Karpas-422 (cell line): ENCODE measurements at regions not wholly inside any gene's neighbourhood (a gene's known extent, or its start where the extent isn't known, plus 50 kb on each side); places are given as distances from the start of the nearest gene placed in this dataset.

ENCODE experiments used
- DNase-seq: peaks from one replicate; pipeline ENCODE4 v3.0.0-alpha.2; 2015
- H2AFZ ChIP-seq: fragments of 200-600 bp; sonication (generic); 2 replicates; pipeline ENCODE4 v1.6.1; 2014; ENCODE audit warnings: antibody characterized with exemption, low read length, mixed read lengths
- H3K27ac ChIP-seq: fragments of 200-600 bp; sonication (generic); 2 replicates; pipeline ENCODE4 v1.5.1; 2014; ENCODE audit warnings: mild to moderate bottlenecking, low read length, moderate library complexity
- H3K27me3 ChIP-seq: fragments of 200-600 bp; sonication (generic); 2 replicates; pipeline ENCODE4 v1.6.1; 2014; ENCODE audit warnings: low read length, mixed read lengths
- H3K36me3 ChIP-seq: fragments of 200-600 bp; sonication (generic); 2 replicates; pipeline ENCODE4 v1.6.1; 2014; ENCODE audit warnings: low read length, mixed read lengths; ENCODE audit not compliant: insufficient read depth
- H3K4me1 ChIP-seq: fragments of 200-600 bp; sonication (generic); 2 replicates; pipeline ENCODE4 v1.6.1; 2014; ENCODE audit warnings: mild to moderate bottlenecking, low read length, mixed read lengths
- H3K4me2 ChIP-seq: fragments of 200-600 bp; sonication (generic); 2 replicates; pipeline ENCODE4 v1.6.1; 2014; ENCODE audit warnings: low read length, low read depth, mild to moderate bottlenecking; ENCODE audit not compliant: poor library complexity, severe bottlenecking
- H3K4me3 ChIP-seq: fragments of 200-600 bp; sonication (generic); 2 replicates; pipeline ENCODE4 v1.5.1; 2014; ENCODE audit warnings: mild to moderate bottlenecking, antibody characterized with exemption, low read length, mixed read lengths
- H3K79me2 ChIP-seq: fragments of 200-600 bp; sonication (generic); 2 replicates; pipeline ENCODE4 v1.6.1; 2014; ENCODE audit warnings: mild to moderate bottlenecking, low read length, mixed read lengths
- H3K9ac ChIP-seq: fragments of 200-600 bp; sonication (generic); 2 replicates; pipeline ENCODE4 v1.6.0; 2014; ENCODE audit warnings: low read length
- H3K9me2 ChIP-seq: fragments of 200-600 bp; sonication (generic), shearing (Covaris generic); replicated peaks from 2 replicates; pipeline ENCODE4 v1.6.0; 2014; ENCODE audit warnings: mild to moderate bottlenecking, low read length, moderate library complexity; ENCODE audit not compliant: insufficient read depth
- H3K9me3 ChIP-seq: fragments of 300-700, 200-600 bp; sonication (generic); 2 replicates; pipeline ENCODE4 v1.6.1; 2014; ENCODE audit warnings: low read length, mixed read lengths
- H4K20me1 ChIP-seq: fragments of 200-600 bp; sonication (generic); 2 replicates; pipeline ENCODE4 v1.6.1; 2014; ENCODE audit warnings: mild to moderate bottlenecking, antibody characterized with exemption, low read length, low read depth; ENCODE audit not compliant: insufficient read depth

DNA sequence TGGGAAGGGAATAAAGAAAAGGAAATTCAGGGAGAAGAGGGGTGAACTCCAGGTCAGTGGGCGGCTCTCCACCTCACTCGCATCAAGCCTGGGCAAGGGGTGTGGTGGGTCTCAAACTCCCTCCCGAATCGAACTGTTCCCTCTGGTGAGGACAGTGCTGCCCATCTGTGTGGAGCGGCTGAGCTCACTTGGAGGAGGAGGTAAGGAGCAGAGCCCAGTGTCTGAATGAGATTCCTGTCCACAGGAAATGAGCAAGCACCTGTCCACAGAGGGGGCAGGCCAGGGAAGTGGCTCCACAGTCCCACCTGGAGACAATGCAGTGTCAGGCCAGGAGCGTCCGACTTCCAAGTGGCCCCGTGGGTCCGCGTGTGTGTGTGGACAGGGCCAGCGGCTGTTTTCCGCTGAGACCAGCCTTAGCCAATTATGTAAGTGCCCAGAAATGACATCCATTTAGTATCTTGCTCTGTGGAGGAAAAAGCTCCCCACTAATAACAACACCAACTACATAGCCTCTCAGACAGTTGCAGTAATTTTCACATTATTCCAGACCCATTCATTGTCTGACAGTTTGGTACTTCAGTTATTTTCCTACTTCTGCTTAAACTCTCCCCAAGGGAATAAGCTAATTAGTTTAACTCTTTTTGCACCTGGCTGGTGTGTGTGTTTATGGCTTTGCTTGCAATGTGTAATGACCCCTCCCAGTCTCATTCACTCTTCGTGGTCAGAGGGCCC is 114.6 kb downstream of the SOX1 start:
- no peaks in the 10 kb centered on the region for H3K79me2 ChIP-seq
- H3K9me3 ChIP-seq = no peaks in the 10 kb centered on the region
- no peak overlapping the region for H3K4me2 ChIP-seq
- H3K36me3 ChIP-seq = no peaks in the 10 kb centered on the region
- H3K27me3 ChIP-seq = no peaks in the 10 kb centered on the region
- no peaks in the 10 kb centered on the region for H4K20me1 ChIP-seq
- DNase-seq = no peak
- no peak overlapping the region for H2AFZ ChIP-seq
- H3K9ac ChIP-seq = no peak overlapping the region
- H3K27ac ChIP-seq = no peak overlapping the region
- H3K9me2 ChIP-seq = no peaks in the 10 kb centered on the region
- H3K4me1 ChIP-seq = no peaks in the 10 kb centered on the region
- H3K4me3 ChIP-seq = no peak overlapping the region

DNA sequence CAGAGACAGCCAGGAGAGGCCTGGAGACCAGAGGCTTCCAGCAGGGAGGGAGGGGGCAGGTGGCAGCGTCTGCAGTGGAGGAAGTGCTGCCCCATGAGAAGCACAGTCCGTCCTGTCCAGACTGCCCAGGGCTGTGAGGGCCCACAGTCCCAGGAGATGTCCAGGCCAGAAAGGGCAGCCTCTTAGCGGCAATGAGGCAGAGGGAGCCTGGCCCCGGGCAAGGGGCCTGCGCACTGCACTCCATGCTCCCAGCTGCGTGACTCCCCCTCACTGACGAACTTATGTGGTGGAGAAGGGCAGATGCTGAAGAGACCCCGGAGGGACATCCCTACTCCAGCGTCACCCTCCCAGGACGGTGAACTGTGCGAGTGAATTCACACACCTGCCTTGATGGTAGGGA is 115.3 kb downstream of the SOX1 start:
- no peaks in the 10 kb centered on the region for H3K36me3 ChIP-seq
- H3K9ac ChIP-seq = no peak overlapping the region
- no peak overlapping the region for H3K4me3 ChIP-seq
- no peak overlapping the region for H3K4me2 ChIP-seq
- no peak overlapping the region for H2AFZ ChIP-seq
- H3K79me2 ChIP-seq = no peaks in the 10 kb centered on the region
- no peaks in the 10 kb centered on the region for H4K20me1 ChIP-seq
- H3K4me1 ChIP-seq = no peaks in the 10 kb centered on the region
- no peak for DNase-seq
- no peak overlapping the region for H3K27ac ChIP-seq
- no peaks in the 10 kb centered on the region for H3K9me3 ChIP-seq
- H3K9me2 ChIP-seq = no peaks in the 10 kb centered on the region
- H3K27me3 ChIP-seq = no peaks in the 10 kb centered on the region

DNA sequence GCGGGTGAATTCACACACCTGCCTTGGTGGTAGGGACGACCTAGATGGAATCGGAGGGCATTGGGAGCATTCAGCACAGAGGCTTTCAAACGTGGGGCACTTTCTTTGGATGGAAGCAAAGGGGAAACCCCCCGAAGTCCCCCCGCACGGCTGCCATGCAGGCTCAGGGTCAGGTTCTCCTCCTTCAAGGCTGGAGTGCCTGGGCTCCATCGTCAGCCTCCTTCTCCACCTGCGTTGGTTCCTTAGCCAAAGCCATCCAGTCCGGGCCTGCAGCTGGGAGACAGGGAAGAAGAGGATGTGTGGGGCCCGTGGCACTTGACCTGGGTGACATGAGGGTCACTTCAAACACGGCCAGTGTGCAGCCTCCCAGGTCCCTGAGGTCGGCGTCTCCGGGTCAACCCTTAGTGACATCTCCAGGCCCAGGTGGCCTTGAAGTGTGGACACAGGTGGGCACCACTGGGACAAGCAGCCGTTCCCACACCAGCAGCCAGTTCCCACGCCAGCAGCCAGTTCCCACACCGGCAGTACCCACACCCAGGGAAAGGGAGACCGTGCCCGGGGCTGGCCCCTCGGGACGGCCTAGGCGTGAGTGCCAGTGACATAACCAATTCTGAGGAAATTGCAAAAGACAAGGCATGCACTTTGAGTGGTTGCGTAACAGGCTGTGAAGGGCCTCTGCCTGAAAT is 116.0 kb downstream of the SOX1 start:
- no peaks in the 10 kb centered on the region for H3K4me1 ChIP-seq
- H3K36me3 ChIP-seq = no peaks in the 10 kb centered on the region
- H3K79me2 ChIP-seq = no peaks in the 10 kb centered on the region
- no peaks in the 10 kb centered on the region for H3K9me2 ChIP-seq
- no peak overlapping the region for H3K27ac ChIP-seq
- H2AFZ ChIP-seq = no peak overlapping the region
- no peaks in the 10 kb centered on the region for H4K20me1 ChIP-seq
- no peaks in the 10 kb centered on the region for H3K27me3 ChIP-seq
- no peak for DNase-seq
- no peak overlapping the region for H3K4me2 ChIP-seq
- no peak overlapping the region for H3K9ac ChIP-seq
- no peak overlapping the region for H3K4me3 ChIP-seq
- no peaks in the 10 kb centered on the region for H3K9me3 ChIP-seq

DNA sequence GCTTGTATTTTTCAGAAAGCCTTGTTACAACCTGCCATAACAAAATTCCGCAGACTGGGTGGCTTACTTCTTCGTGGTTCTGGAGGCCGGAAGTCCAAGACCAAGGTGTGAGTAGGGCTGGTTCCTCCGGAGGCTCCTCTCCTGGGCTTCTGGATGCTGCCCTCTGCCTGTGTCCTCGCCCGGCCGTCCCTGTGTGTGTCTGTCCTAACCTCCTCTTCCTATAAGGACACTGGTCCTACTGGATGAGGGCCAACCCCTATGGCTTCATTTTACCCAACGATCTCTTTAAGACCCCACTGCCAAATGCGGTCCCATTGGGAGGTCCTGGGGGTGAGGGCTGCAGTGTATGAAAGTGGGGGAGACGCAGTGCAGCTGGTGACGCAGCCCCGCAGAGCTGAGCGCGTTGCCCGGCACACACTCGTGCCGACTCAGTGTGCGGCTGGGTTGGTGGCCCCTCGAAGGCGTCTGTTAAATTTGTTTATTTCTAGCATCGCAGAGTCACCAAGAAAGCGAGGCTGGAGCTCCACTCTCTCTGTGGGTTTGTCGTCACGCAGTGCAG is 116.7 kb downstream of the SOX1 start:
- H3K27me3 ChIP-seq = no peaks in the 10 kb centered on the region

DNA sequence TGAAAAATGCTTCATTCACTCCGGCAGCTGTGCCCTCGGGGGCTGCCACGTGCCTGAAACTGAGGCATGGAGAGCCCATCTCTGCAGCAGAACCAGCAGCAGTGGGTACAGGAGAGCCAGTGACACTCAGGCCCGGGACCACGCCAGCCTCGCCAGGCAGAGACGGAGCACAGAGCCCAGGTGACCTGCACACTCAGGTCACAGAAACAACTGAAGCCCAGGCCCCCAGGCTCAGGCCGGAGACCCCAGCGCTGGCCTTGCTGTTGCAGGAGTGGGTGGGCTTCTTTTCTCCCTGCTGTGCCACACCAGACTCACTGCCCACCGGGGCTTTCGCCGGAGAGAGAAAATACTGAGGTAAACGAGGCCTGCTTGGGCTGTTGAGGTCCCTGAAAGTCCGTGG is 117.3 kb downstream of the SOX1 start:
- Histone ChIP-seq H3K4me3 (no peak overlapping the region), H4K20me1 (no peaks in the 10 kb centered on the region), H3K27ac (no peak overlapping the region), H3K9me2 (no peaks in the 10 kb centered on the region), H3K27me3 (no peaks in the 10 kb centered on the region), H3K9ac (no peak overlapping the region), H2AFZ (no peak overlapping the region), H3K4me2 (no peak overlapping the region), H3K9me3 (no peaks in the 10 kb centered on the region), H3K79me2 (no peaks in the 10 kb centered on the region), H3K4me1 (no peaks in the 10 kb centered on the region), H3K36me3 (no peaks in the 10 kb centered on the region)
- no peak for DNase-seq

More for the DNA sequence above, 116.7 kb downstream of the SOX1 start:
- Histone ChIP-seq H2AFZ (no peak overlapping the region), H3K9me2 (no peaks in the 10 kb centered on the region), H3K36me3 (no peaks in the 10 kb centered on the region), H3K9me3 (no peaks in the 10 kb centered on the region), H3K27ac (no peak overlapping the region), H3K4me3 (no peak overlapping the region), H3K9ac (no peak overlapping the region), H4K20me1 (no peaks in the 10 kb centered on the region), H3K4me1 (no peaks in the 10 kb centered on the region), H3K4me2 (no peak overlapping the region), H3K79me2 (no peaks in the 10 kb centered on the region)
- no peak for DNase-seq

DNA sequence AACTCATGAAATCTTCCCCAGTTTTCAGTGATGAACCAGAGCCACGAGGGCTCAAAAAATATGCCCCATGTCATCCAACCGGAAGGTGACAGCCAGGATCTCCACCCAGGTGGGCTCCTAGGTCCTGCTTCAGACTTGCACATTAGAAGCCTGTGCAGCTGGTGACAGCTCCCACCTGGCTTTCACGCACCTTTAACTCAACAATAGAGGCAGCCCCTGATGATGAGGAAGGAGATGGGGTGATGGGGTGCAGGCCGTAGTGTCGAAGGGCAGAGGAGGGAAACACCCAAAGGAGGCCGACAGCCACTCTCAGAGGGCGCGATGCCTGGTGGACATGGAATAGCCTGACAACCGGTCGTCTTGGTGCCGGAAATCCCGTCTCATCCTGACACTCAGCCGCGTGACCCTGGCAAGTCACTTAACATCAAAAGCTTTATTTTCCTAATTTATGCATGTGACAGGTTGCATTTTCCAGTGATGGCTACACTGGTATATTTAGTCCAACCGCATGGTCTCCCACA is 118.0 kb downstream of the SOX1 start:
- no peaks in the 10 kb centered on the region for H3K4me1 ChIP-seq
- H3K9me3 ChIP-seq = no peaks in the 10 kb centered on the region
- no peaks in the 10 kb centered on the region for H3K9me2 ChIP-seq
- H2AFZ ChIP-seq = no peak overlapping the region
- H3K27ac ChIP-seq = no peak overlapping the region
- H3K4me3 ChIP-seq = no peak overlapping the region
- no peaks in the 10 kb centered on the region for H3K36me3 ChIP-seq
- no peak for DNase-seq
- H3K79me2 ChIP-seq = no peaks in the 10 kb centered on the region
- H4K20me1 ChIP-seq = no peaks in the 10 kb centered on the region
- H3K27me3 ChIP-seq = no peaks in the 10 kb centered on the region
- no peak overlapping the region for H3K4me2 ChIP-seq
- H3K9ac ChIP-seq = no peak overlapping the region

DNA sequence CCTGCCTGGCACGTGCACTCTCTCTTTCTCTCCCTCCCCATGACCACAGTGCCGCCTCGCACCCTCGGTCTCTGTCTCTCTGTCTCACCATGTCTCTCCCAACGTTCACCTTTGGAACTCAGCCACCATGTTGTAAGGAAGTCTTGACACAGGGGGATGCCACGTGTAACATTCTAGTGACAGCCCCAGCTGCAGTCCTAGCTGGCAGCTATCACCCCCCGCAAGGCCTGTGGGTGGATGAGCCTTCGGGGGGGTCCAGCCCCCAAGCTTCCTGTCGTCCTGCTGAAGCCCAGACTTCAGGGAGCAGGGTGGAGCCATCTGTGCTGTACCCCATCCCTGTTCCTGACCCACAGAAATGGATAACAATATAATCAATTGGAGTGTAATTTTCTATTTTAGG is 118.5 kb downstream of the SOX1 start:
- DNase-seq = no peak
- Histone ChIP-seq H3K27me3 (no peaks in the 10 kb centered on the region), H3K27ac (no peak overlapping the region), H3K79me2 (no peaks in the 10 kb centered on the region), H3K4me1 (no peaks in the 10 kb centered on the region), H4K20me1 (no peaks in the 10 kb centered on the region), H3K9ac (no peak overlapping the region), H3K9me2 (no peaks in the 10 kb centered on the region), H2AFZ (no peak overlapping the region), H3K4me3 (no peak overlapping the region), H3K36me3 (no peaks in the 10 kb centered on the region), H3K4me2 (no peak overlapping the region), H3K9me3 (no peaks in the 10 kb centered on the region)

DNA sequence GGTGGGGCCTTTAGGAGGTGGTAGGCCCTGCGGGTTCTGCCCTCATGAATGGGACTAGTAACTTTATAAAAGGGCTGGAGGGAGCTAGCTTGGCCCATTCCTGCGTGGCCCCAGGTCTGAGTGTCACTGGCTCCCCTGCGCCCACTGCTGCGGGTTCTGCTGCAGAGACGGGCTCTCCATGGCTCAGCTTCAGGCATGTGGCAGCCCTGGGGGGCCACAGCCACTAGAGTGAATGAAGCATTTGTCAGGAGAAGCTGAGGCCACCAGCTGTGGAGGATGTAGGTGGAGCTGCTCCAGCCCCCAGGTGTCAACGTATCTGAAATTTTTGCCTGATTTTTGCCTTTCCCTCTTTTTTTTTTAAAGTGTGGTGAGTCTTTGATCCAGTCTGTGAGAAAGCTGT is 119.1 kb downstream of the SOX1 start:
- H4K20me1 ChIP-seq = no peaks in the 10 kb centered on the region
- no peaks in the 10 kb centered on the region for H3K27me3 ChIP-seq
- H3K4me3 ChIP-seq = no peak overlapping the region
- H3K9ac ChIP-seq = no peak overlapping the region
- H3K9me3 ChIP-seq = no peaks in the 10 kb centered on the region
- H2AFZ ChIP-seq = no peak overlapping the region
- no peaks in the 10 kb centered on the region for H3K4me1 ChIP-seq
- no peaks in the 10 kb centered on the region for H3K9me2 ChIP-seq
- no peaks in the 10 kb centered on the region for H3K79me2 ChIP-seq
- no peaks in the 10 kb centered on the region for H3K36me3 ChIP-seq
- no peak overlapping the region for H3K27ac ChIP-seq
- DNase-seq = no peak
- no peak overlapping the region for H3K4me2 ChIP-seq
